Endothelial cell of umbilical vein (primary cell): ENCODE measurements at regions not wholly inside any gene's neighbourhood (a gene's known extent, or its start where the extent isn't known, plus 50 kb on each side); places are given as distances from the start of the nearest gene placed in this dataset.

Source experiments
- BruUV-seq: library from RNA; stranded (reverse); fragments of 400-500 nt; replicated peaks from 2 replicates; lab custom pipeline; 2021; lab: Mats Ljungman, UMichigan
- CTCF ChIA-PET: fragments of 300-600, 350-600 bp; sonication (Branson Sonifier 250); formaldehyde crosslinking; loops from one replicate; lab custom pipeline; 2021; ENCODE audit warnings: antibody characterized with exemption, inconsistent platforms; lab: Charles Lee
- POLR2A ChIA-PET: fragments of 300-600, 350-600 bp; sonication (Branson Sonifier 250); formaldehyde crosslinking; loops from one replicate; lab custom pipeline; 2021; ENCODE audit warnings: antibody characterized with exemption, inconsistent platforms; lab: Charles Lee
- DNase-seq: peaks from one replicate; pipeline ENCODE4 v3.0.0-alpha.2; 2011; ENCODE audit warnings: low read depth, low spot score
- FAIRE-seq: peaks from 2 replicates; lab custom pipeline; 2011; peaks lifted over from hg19 to GRCh38; lab: Jason Lieb, UNC
- H2AFZ ChIP-seq: 2 replicates; pipeline ENCODE4 v1.6.0; 2012; ENCODE audit warnings: low read depth, low read length, control low read depth, inconsistent platforms
- H3K27ac ChIP-seq: 2 replicates; pipeline ENCODE4 v1.5.1; 2011; ENCODE audit warnings: low read depth, mild to moderate bottlenecking, control low read depth, low read length, moderate library complexity; ENCODE audit not compliant: insufficient read depth
- H3K27me3 ChIP-seq, 2 experiments: 2 replicates each; pipeline versions ENCODE4 v1.6.0 to v1.6.1; 2011; ENCODE audit warnings: low read length in 2 of 2, mixed read lengths in 1 of 2; ENCODE audit not compliant: control insufficient read depth in 2 of 2, insufficient read depth in 2 of 2
- H3K36me3 ChIP-seq, 2 experiments: 2 replicates in 1 of 2; 3 replicates in 1 of 2; pipeline ENCODE4 v1.5.1; 2011; ENCODE audit warnings: low read length in 2 of 2, mild to moderate bottlenecking in 1 of 2, moderate library complexity in 1 of 2; ENCODE audit not compliant: control insufficient read depth in 2 of 2, insufficient read depth in 2 of 2; ENCODE audit errors: extremely low read depth in 1 of 2
- H3K4me1 ChIP-seq: 3 replicates; pipeline ENCODE4 v1.5.1; 2011; ENCODE audit warnings: mild to moderate bottlenecking, low read length; ENCODE audit not compliant: control insufficient read depth, insufficient read depth; ENCODE audit errors: extremely low read depth
- H3K4me2 ChIP-seq: 2 replicates; pipeline ENCODE4 v1.6.1; 2011; ENCODE audit warnings: low read length, control low read depth, mixed read lengths; ENCODE audit not compliant: insufficient read depth
- H3K4me3 ChIP-seq, 3 experiments: fragments of 200-600 bp in 1 of 3; sonication (generic), shearing (Covaris generic) in 1 of 3; replicated peaks in 1 of 3; 2 replicates each; pipeline ENCODE4 v1.5.1; 2011 to 2016; ENCODE audit warnings: control low read depth in 3 of 3, low read length in 3 of 3, mild to moderate bottlenecking in 2 of 3, inconsistent platforms in 1 of 3, low read depth in 1 of 3, moderate library complexity in 1 of 3; ENCODE audit not compliant: insufficient read depth in 1 of 3
- H3K79me2 ChIP-seq: 2 replicates; pipeline ENCODE4 v1.6.0; 2012; ENCODE audit warnings: low read length, inconsistent platforms; ENCODE audit not compliant: control insufficient read depth, insufficient read depth
- H3K9ac ChIP-seq: replicated peaks from 2 replicates; pipeline ENCODE3; 2011; ENCODE audit warnings: low read length, control low read depth; ENCODE audit not compliant: insufficient read depth; ENCODE audit errors: extremely low read depth
- H3K9me1 ChIP-seq: replicated peaks from 3 replicates; pipeline ENCODE4 v1.6.0; 2011; ENCODE audit warnings: mild to moderate bottlenecking, low read length; ENCODE audit not compliant: control insufficient read depth, insufficient read depth; ENCODE audit errors: extremely low read depth
- H3K9me3 ChIP-seq: replicated peaks from 2 replicates; pipeline ENCODE4 v1.5.1; 2012; ENCODE audit warnings: low read length, inconsistent platforms; ENCODE audit not compliant: control insufficient read depth, insufficient read depth
- H4K20me1 ChIP-seq: replicated peaks from 2 replicates; pipeline ENCODE3; 2011; ENCODE audit warnings: mild to moderate bottlenecking, low read length; ENCODE audit not compliant: control insufficient read depth, insufficient read depth; ENCODE audit errors: extremely low read depth
- EZH2 ChIP-seq: IDR thresholded peaks from 2 replicates; pipeline ENCODE4 v1.6.1; 2012; ENCODE audit warnings: borderline replicate concordance, low read depth, mild to moderate bottlenecking, moderate library complexity, low read length, inconsistent platforms; ENCODE audit not compliant: severe bottlenecking
- FOS ChIP-seq: IDR thresholded peaks from 2 replicates; pipeline ENCODE4 v1.6.1; 2011; ENCODE audit warnings: mild to moderate bottlenecking, low read length, moderate library complexity, borderline replicate concordance; ENCODE audit not compliant: insufficient read depth
- GATA2 ChIP-seq: IDR thresholded peaks from 2 replicates; pipeline ENCODE4 v1.7.0; 2011; ENCODE audit warnings: low read depth, mild to moderate bottlenecking, moderate library complexity, mixed read lengths, low read length; ENCODE audit not compliant: insufficient read length, insufficient read depth
- JUN ChIP-seq: IDR thresholded peaks from 2 replicates; pipeline ENCODE4 v1.6.1; 2011; ENCODE audit warnings: borderline replicate concordance, low read depth; ENCODE audit not compliant: insufficient read length, insufficient read depth
- MAX ChIP-seq: IDR thresholded peaks from 2 replicates; pipeline ENCODE4 v1.6.1; 2011; ENCODE audit not compliant: insufficient read depth, insufficient read length
- MYC ChIP-seq: IDR thresholded peaks from one replicate; pipeline ENCODE4 v1.6.1; 2011; ENCODE audit warnings: mild to moderate bottlenecking, low read depth, low read length
- POLR2A ChIP-seq: IDR thresholded peaks from 2 replicates; pipeline ENCODE4 v1.6.1; 2012; ENCODE audit warnings: low read depth, mild to moderate bottlenecking, control low read depth, low read length
- POLR2AphosphoS5 ChIP-seq: IDR thresholded peaks from 2 replicates; pipeline ENCODE4 v1.6.1; 2012; ENCODE audit warnings: low read depth, mild to moderate bottlenecking, control low read depth, low read length, moderate library complexity; ENCODE audit not compliant: insufficient read depth
- dilution Hi-C: fragments of 300-500 bp; cut with MboI; formaldehyde crosslinking; loops from one replicate; pipeline ENCODE4 v1.15.0; 2019; ENCODE audit warnings: low sequenced_read_pairs; ENCODE audit not compliant: extremely low pct_ligation_motif_present
- intact Hi-C: fragments of 100-400 bp; cut with micrococcal nuclease; formaldehyde crosslinking; loops from one replicate; pipeline ENCODE4 v1.10.0; 2022
- TF ChIP-seq, protein P1 (sequence below), 2 donors: IDR thresholded peaks; 1 replicate in 1 of 2; 2 replicates in 1 of 2; pipeline ENCODE4 v1.5.1; 2011; ENCODE audit warnings: low read length in 2 of 2, mild to moderate bottlenecking in 2 of 2, moderate library complexity in 2 of 2, control low read depth in 1 of 2, inconsistent platforms in 1 of 2, low read depth in 1 of 2; ENCODE audit not compliant: insufficient read depth in 1 of 2; ENCODE audit errors: extremely low read depth in 1 of 2

DNA sequence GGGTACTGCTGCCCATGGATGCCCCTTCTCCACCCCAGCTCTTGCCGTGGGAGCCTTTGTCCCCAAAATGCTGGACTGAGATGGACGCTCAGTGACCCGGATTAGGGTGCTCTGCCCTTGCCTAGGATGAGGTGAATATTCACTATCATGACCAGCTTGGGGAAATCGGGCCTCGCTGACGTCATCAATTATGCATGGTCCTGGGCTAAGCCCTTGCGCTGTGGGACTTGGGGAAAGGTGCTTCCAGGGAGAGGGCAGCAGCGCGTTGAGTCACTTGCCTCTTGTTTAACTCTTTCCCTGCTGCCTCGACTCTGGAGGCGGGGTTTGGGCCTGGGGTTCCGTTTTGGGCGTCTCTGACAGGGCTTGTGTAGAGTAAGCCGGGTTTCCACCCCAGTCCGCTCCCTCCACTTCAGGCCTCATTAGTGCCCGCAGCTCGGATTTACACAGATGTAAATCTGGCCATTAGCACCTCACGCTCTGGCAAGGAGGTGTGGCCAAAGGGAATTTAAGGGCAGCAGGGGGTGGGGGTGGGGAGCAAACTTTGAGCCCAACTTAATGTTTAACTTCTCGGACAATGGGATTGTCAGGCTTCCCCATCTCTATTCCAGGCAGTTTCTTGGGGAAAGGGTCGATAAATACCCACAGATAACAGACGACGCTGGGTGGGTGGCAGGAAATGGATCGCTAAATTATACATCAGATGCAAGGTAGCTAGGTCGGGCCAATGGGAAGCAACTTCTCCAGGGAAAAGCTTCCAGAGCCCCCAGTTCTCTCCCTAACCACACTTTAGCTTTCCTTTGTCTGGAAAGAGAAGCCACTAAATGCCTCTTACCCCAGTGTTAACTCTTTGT, 51.3 kb upstream of the TCF7L2 start:
- no TSS peak for BruUV-seq
- FAIRE-seq = peak; percentile 18
- no peaks in the 10 kb centered on the region for H3K27me3 ChIP-seq
- no peaks in the 10 kb centered on the region for H4K20me1 ChIP-seq
- dilution Hi-C loops = no loop called here
- H3K9me1 ChIP-seq = no peaks in the 10 kb centered on the region
- DNase-seq = peak; percentile 35
- peak overlapping the region in 2 of 3 experiments; percentile 14 to 20 for H3K4me3 ChIP-seq
- H3K79me2 ChIP-seq = no peaks in the 10 kb centered on the region
- H3K36me3 ChIP-seq = no peaks in the 10 kb centered on the region
- H3K9me3 ChIP-seq = no peaks in the 10 kb centered on the region
- ChIA-PET POLR2A (interaction anchor here (0.5 kb wide), 1 partner anchor 19 kb away, joined by 4 read pairs; no protein-coding TSS in a partner anchor), CTCF (interaction anchor here (0.6 to 1.1 kb wide), 2 partner anchors 12 to 1750 kb away, joined by 3 read pairs; no protein-coding TSS in a partner anchor)
- H3K4me2 ChIP-seq = peak overlapping the region; percentile 2
- TF ChIP-seq JUN = peak; percentile 36
- TF ChIP-seq POLR2AphosphoS5 = no peak
- TF ChIP-seq FOS = no peak
- intact Hi-C loops = no loop called here
- H2AFZ ChIP-seq = peak overlapping the region; percentile 25
- H3K27ac ChIP-seq = no peak overlapping the region
- H3K9ac ChIP-seq = no peak overlapping the region
- no peaks in the 10 kb centered on the region for H3K4me1 ChIP-seq

GRCh38 chr10:112899391-112900065, 50.5 kb upstream of the TCF7L2 start:
- ChIA-PET CTCF (no interaction called here), POLR2A (no interaction called here)
- H3K4me3 ChIP-seq = no peak overlapping the region
- no peak overlapping the region for H3K27ac ChIP-seq
- H3K9me3 ChIP-seq = no peaks in the 10 kb centered on the region
- H4K20me1 ChIP-seq = no peaks in the 10 kb centered on the region
- no peaks in the 10 kb centered on the region for H3K79me2 ChIP-seq
- H3K9ac ChIP-seq = no peak overlapping the region
- DNase-seq (no peak), FAIRE-seq (no peak)
- no peaks in the 10 kb centered on the region for H3K36me3 ChIP-seq
- intact Hi-C loops (no loop called here), dilution Hi-C loops (no loop called here)
- H3K4me1 ChIP-seq = no peaks in the 10 kb centered on the region
- no peaks in the 10 kb centered on the region for H3K9me1 ChIP-seq
- no peak overlapping the region for H2AFZ ChIP-seq
- BruUV-seq = no TSS peak
- TF ChIP-seq FOS = no peak
- TF ChIP-seq, protein P1, sequence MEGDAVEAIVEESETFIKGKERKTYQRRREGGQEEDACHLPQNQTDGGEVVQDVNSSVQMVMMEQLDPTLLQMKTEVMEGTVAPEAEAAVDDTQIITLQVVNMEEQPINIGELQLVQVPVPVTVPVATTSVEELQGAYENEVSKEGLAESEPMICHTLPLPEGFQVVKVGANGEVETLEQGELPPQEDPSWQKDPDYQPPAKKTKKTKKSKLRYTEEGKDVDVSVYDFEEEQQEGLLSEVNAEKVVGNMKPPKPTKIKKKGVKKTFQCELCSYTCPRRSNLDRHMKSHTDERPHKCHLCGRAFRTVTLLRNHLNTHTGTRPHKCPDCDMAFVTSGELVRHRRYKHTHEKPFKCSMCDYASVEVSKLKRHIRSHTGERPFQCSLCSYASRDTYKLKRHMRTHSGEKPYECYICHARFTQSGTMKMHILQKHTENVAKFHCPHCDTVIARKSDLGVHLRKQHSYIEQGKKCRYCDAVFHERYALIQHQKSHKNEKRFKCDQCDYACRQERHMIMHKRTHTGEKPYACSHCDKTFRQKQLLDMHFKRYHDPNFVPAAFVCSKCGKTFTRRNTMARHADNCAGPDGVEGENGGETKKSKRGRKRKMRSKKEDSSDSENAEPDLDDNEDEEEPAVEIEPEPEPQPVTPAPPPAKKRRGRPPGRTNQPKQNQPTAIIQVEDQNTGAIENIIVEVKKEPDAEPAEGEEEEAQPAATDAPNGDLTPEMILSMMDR (IDR thresholded peaks at IDR 0.05; ENCODE audit: extremely low read depth in 1 of 2, insufficient read depth in 1 of 2, low read depth in 1 of 2, low read length in 2 of 2) = no peak
- TF ChIP-seq JUN = no peak
- no peak for TF ChIP-seq EZH2
- no peak for TF ChIP-seq POLR2AphosphoS5
- TF ChIP-seq POLR2A = no peak
- no peak for TF ChIP-seq GATA2
- TF ChIP-seq MYC = no peak
- no peak for TF ChIP-seq MAX
- H3K27me3 ChIP-seq = no peaks in the 10 kb centered on the region
- H3K4me2 ChIP-seq = no peak overlapping the region
